Type B pancreatic cell (in vitro differentiated cells): ENCODE measurements at regions not wholly inside any gene's neighbourhood (a gene's known extent, or its start where the extent isn't known, plus 50 kb on each side); places are given as distances from the start of the nearest gene placed in this dataset.

Source experiments
- DNase-seq: peaks from one replicate; pipeline ENCODE4 v3.0.0; 2021; ENCODE audit warnings: mixed read lengths; ENCODE audit not compliant: unreplicated experiment; ENCODE audit errors: extremely low spot score
- H3K27ac Mint-ChIP-seq: 2 replicates; pipeline ENCODE4 v1.8.0; 2021; ENCODE audit warnings: mild to moderate bottlenecking, mixed read lengths
- H3K27me3 Mint-ChIP-seq: 2 replicates; pipeline ENCODE4 v1.8.0; 2021; ENCODE audit warnings: mixed read lengths
- H3K36me3 Mint-ChIP-seq: 2 replicates; pipeline ENCODE4 v1.8.0; 2021; ENCODE audit warnings: mixed read lengths
- H3K4me1 Mint-ChIP-seq: one replicate; pipeline ENCODE4 v1.8.0; 2021; ENCODE audit warnings: mixed read lengths; ENCODE audit not compliant: unreplicated experiment
- H3K4me3 Mint-ChIP-seq: 2 replicates; pipeline ENCODE4 v1.8.0; 2021; ENCODE audit warnings: mild to moderate bottlenecking, mixed read lengths
- H3K9me3 Mint-ChIP-seq: 2 replicates; pipeline ENCODE4 v1.8.0; 2021; ENCODE audit warnings: mixed read lengths
- TF ChIP-seq, protein P1 (sequence below): fragments of 200-600 bp; sonication (generic); conservative IDR thresholded peaks from 2 replicates; pipeline ENCODE4 v1.5.0; 2021; ENCODE audit warnings: antibody characterized with exemption, mild to moderate bottlenecking

GRCh38 chr6:91387290-91388059 is 800.6 kb upstream of the MAP3K7 start:
- H3K27me3 Mint-ChIP-seq = no peaks in the 10 kb centered on the region
- H3K27ac Mint-ChIP-seq = no peak overlapping the region
- no peaks in the 10 kb centered on the region for H3K4me1 Mint-ChIP-seq
- H3K9me3 Mint-ChIP-seq = peaks cover 4% of the 10 kb centered on the region
- no peak overlapping the region for H3K4me3 Mint-ChIP-seq
- TF ChIP-seq, protein P1, sequence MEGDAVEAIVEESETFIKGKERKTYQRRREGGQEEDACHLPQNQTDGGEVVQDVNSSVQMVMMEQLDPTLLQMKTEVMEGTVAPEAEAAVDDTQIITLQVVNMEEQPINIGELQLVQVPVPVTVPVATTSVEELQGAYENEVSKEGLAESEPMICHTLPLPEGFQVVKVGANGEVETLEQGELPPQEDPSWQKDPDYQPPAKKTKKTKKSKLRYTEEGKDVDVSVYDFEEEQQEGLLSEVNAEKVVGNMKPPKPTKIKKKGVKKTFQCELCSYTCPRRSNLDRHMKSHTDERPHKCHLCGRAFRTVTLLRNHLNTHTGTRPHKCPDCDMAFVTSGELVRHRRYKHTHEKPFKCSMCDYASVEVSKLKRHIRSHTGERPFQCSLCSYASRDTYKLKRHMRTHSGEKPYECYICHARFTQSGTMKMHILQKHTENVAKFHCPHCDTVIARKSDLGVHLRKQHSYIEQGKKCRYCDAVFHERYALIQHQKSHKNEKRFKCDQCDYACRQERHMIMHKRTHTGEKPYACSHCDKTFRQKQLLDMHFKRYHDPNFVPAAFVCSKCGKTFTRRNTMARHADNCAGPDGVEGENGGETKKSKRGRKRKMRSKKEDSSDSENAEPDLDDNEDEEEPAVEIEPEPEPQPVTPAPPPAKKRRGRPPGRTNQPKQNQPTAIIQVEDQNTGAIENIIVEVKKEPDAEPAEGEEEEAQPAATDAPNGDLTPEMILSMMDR = no peak
- DNase-seq = no peak
- no peaks in the 10 kb centered on the region for H3K36me3 Mint-ChIP-seq

- Mint-ChIP-seq H3K4me1 (no peaks in the 10 kb centered on the region), H3K27me3 (no peaks in the 10 kb centered on the region), H3K27ac (no peak overlapping the region)
Observed at GRCh38 chr6:91386204-91386603, 799.3 kb upstream of the MAP3K7 start.

GRCh38 chr6:91383207-91383606 is 796.3 kb upstream of the MAP3K7 start:
- DNase-seq = no peak
- no peak overlapping the region for H3K27ac Mint-ChIP-seq
- no peaks in the 10 kb centered on the region for H3K36me3 Mint-ChIP-seq
- no peaks in the 10 kb centered on the region for H3K9me3 Mint-ChIP-seq
- no peaks in the 10 kb centered on the region for H3K4me1 Mint-ChIP-seq
- peaks cover 3% of the 10 kb centered on the region for H3K27me3 Mint-ChIP-seq
- TF ChIP-seq, protein P1 = no peak
- H3K4me3 Mint-ChIP-seq = no peak overlapping the region

More at GRCh38 chr6:91386204-91386603, 799.3 kb upstream of the MAP3K7 start:
- no peak for DNase-seq
- H3K4me3 Mint-ChIP-seq = no peak overlapping the region
- H3K36me3 Mint-ChIP-seq = no peaks in the 10 kb centered on the region
- peaks cover 4% of the 10 kb centered on the region for H3K9me3 Mint-ChIP-seq
- TF ChIP-seq, protein P1 = no peak

- H3K27ac Mint-ChIP-seq = no peak overlapping the region
- H3K36me3 Mint-ChIP-seq = no peaks in the 10 kb centered on the region
- H3K4me3 Mint-ChIP-seq = no peak overlapping the region
- TF ChIP-seq, protein P1 = no peak
- H3K9me3 Mint-ChIP-seq = no peaks in the 10 kb centered on the region
- peaks cover 3% of the 10 kb centered on the region for H3K27me3 Mint-ChIP-seq
- DNase-seq = no peak
- H3K4me1 Mint-ChIP-seq = no peaks in the 10 kb centered on the region
Observed at GRCh38 chr6:91376686-91377085, 789.8 kb upstream of the MAP3K7 start.

DNA sequence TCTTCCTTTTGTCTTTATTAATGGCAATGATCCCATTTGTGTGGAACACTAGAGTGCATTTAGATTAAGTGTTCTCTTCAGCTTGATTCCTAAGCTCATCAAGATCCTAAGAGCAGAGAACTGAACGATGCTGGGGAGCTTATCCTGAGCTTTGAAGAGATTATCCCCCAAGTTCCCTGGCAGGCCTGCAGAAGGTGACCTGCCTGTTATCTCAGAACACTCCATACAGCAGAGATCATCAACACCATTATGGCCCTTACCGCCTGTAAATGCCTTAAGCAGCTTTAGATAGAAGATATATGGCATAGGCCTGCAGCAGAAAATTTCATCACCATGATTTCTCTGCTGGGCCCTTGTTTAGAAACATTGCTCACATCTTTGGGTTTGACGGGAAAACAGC is 779.9 kb upstream of the MAP3K7 start:
- TF ChIP-seq, protein P1 = no peak
- peaks cover 4% of the 10 kb centered on the region for H3K9me3 Mint-ChIP-seq
- DNase-seq = no peak
- H3K4me1 Mint-ChIP-seq = no peaks in the 10 kb centered on the region
- no peaks in the 10 kb centered on the region for H3K36me3 Mint-ChIP-seq
- H3K27me3 Mint-ChIP-seq = no peaks in the 10 kb centered on the region
- no peak overlapping the region for H3K4me3 Mint-ChIP-seq
- no peak overlapping the region for H3K27ac Mint-ChIP-seq
